K562 (cell line): ENCODE measurements at regions not wholly inside any gene's neighbourhood (a gene's known extent, or its start where the extent isn't known, plus 50 kb on each side); places are given as distances from the start of the nearest gene placed in this dataset.

Experiments
- ATAC-seq: fragments of 200-7000 bp; cut with Tn5 transposase; 3 replicates; pipeline ENCODE4 v1.9.1; 2020; ENCODE audit warnings: moderate library complexity
- BruUV-seq: library from RNA; stranded (reverse); fragments of 400-500 nt; replicated peaks from 2 replicates; lab custom pipeline; 2021; lab: Mats Ljungman, UMichigan
- CTCF ChIA-PET: fragments of 300-600 bp; formaldehyde crosslinking; extraction: SDS; loops from one replicate; lab custom pipeline; 2021; ENCODE audit warnings: low intra/inter-chr PET ratio; lab: Yijun Ruan, JAX
- POLR2A ChIA-PET: fragments of 300-600, 350-650 bp; sonication (Branson Sonifier 250); formaldehyde crosslinking; extraction: SDS; loops from one replicate; lab custom pipeline; 2021; ENCODE audit warnings: antibody characterized with exemption, inconsistent platforms; lab: Yijun Ruan, JAX
- DNase-seq, 4 experiments: peaks; one replicate each; pipeline versions ENCODE4 v3.0.0 to v3.0.0-alpha.2; 2011 to 2018; ENCODE audit warnings: low spot score in 3 of 4, mixed read lengths in 3 of 4; ENCODE audit errors: extremely low read depth in 1 of 4
- FAIRE-seq: peaks from 2 replicates; lab custom pipeline; 2011; peaks lifted over from hg19 to GRCh38; lab: Jason Lieb, UNC
- H2AFZ ChIP-seq: 2 replicates; pipeline ENCODE4 v1.6.0; 2011; ENCODE audit warnings: low read depth, low read length, control low read depth, inconsistent platforms
- H3K27ac ChIP-seq: fragments of 200-600 bp; 3 replicates; pipeline ENCODE4 v1.8.0; 2011; ENCODE audit warnings: low read depth, mild to moderate bottlenecking, control low read depth, inconsistent platforms, low read length, moderate library complexity, mixed read lengths; ENCODE audit errors: extremely low read depth
- H3K27me3 ChIP-seq, 2 experiments: fragments of 300-600 bp in 1 of 2; 2 replicates in 1 of 2; 3 replicates in 1 of 2; pipeline versions ENCODE4 v1.6.0 to v1.8.0; 2011; ENCODE audit warnings: inconsistent platforms in 2 of 2, low read length in 2 of 2, mild to moderate bottlenecking in 1 of 2, mixed read lengths in 1 of 2, moderate library complexity in 1 of 2; ENCODE audit not compliant: control insufficient read depth in 2 of 2, insufficient read depth in 2 of 2
- H3K36me3 ChIP-seq: fragments of 300-600 bp; 3 replicates; pipeline ENCODE4 v1.8.0; 2011; ENCODE audit warnings: mild to moderate bottlenecking, low read length, inconsistent platforms; ENCODE audit not compliant: control insufficient read depth, insufficient read depth
- H3K4me1 ChIP-seq, 2 experiments: fragments of 200-600 bp in 1 of 2; replicated peaks in 1 of 2; 2 replicates in 1 of 2; 3 replicates in 1 of 2; pipeline versions ENCODE4 v1.5.1 to v1.8.0; 2011; ENCODE audit warnings: inconsistent platforms in 2 of 2, low read length in 2 of 2, mild to moderate bottlenecking in 1 of 2, mixed read lengths in 1 of 2, moderate library complexity in 1 of 2; ENCODE audit not compliant: control insufficient read depth in 2 of 2, insufficient read depth in 2 of 2
- H3K4me2 ChIP-seq: 2 replicates; pipeline ENCODE4 v1.6.1; 2011; ENCODE audit warnings: low read length, control low read depth, inconsistent platforms, mixed read lengths; ENCODE audit not compliant: insufficient read depth
- H3K4me3 ChIP-seq: fragments of 200-600 bp; sonication (generic), shearing (Covaris generic); 2 replicates; pipeline ENCODE4 v1.5.1; 2016; ENCODE audit warnings: control low read depth, inconsistent platforms
- H3K79me2 ChIP-seq: fragments of 200-600 bp; 3 replicates; pipeline ENCODE4 v1.8.0; 2011; ENCODE audit warnings: low read length, inconsistent platforms; ENCODE audit not compliant: control insufficient read depth, insufficient read depth
- H3K9ac ChIP-seq, 2 experiments: 2 replicates each; pipeline versions ENCODE4 v1.6.0 to v1.6.1; 2011; ENCODE audit warnings: low read depth in 2 of 2, low read length in 2 of 2, control low read depth in 1 of 2, inconsistent platforms in 1 of 2, mild to moderate bottlenecking in 1 of 2, mixed read lengths in 1 of 2; ENCODE audit not compliant: insufficient read depth in 1 of 2
- H3K9me1 ChIP-seq: one replicate; pipeline ENCODE4 v1.6.0; 2011; ENCODE audit warnings: inconsistent platforms, mild to moderate bottlenecking, low read length, moderate library complexity; ENCODE audit not compliant: control insufficient read depth, insufficient read depth
- H3K9me3 ChIP-seq: replicated peaks from 2 replicates; pipeline ENCODE4 v1.5.1; 2011; ENCODE audit warnings: low read depth, low read length, inconsistent platforms; ENCODE audit not compliant: control insufficient read depth, insufficient read depth
- H4K20me1 ChIP-seq: replicated peaks from 2 replicates; pipeline ENCODE4 v1.6.1; 2011; ENCODE audit warnings: low read length, inconsistent platforms, mixed read lengths; ENCODE audit not compliant: control insufficient read depth, insufficient read depth
- IFI16 ChIP-seq: fragments of 250-450 bp; sonication (Bioruptor Pico); IDR thresholded peaks from 2 replicates; pipeline ENCODE4 v2.1.2; 2022; ENCODE audit warnings: mild to moderate bottlenecking, inconsistent platforms
- KDM5B ChIP-seq: fragments of 200-600 bp; sonication (generic); IDR thresholded peaks from 2 replicates; pipeline ENCODE4 v1.6.1; 2012; ENCODE audit warnings: low read depth, mild to moderate bottlenecking, moderate library complexity, low read length, control low read depth, inconsistent platforms; ENCODE audit not compliant: insufficient replicate concordance
- MBD2 ChIP-seq: sonication (generic); IDR thresholded peaks from 2 replicates; pipeline ENCODE4 v1.6.1; 2016; ENCODE audit warnings: low read depth, borderline replicate concordance
- POLR2A ChIP-seq: fragments of 450-650 bp; conservative IDR thresholded peaks from 2 replicates; pipeline ENCODE4 v1.6.1; 2016
- ZFPM2 ChIP-seq: fragments of 250-450 bp; sonication (Bioruptor Pico); IDR thresholded peaks from 2 replicates; pipeline ENCODE4 v1.5.1; 2022; ENCODE audit warnings: mild to moderate bottlenecking
- ZFX ChIP-seq: sonication (generic); formaldehyde crosslinking; IDR thresholded peaks from 2 replicates; pipeline ENCODE4 v1.8.0; 2022; ENCODE audit warnings: mild to moderate bottlenecking, missing genetic modification reagents, moderate library complexity
- WGBS: fragments of 100-300 bp; shearing (Covaris generic); methylation state at CpG from one replicate; pipeline ENCODE4 v1.1.6; 2016; ENCODE audit warnings: low coverage, mixed read lengths; ENCODE audit not compliant: insufficient coverage; ENCODE audit errors: missing lambda C conversion rate; 5-methylcytosine and 5-hydroxymethylcytosine counted together
- in situ Hi-C: fragments of 300-500 bp; cut with MboI; formaldehyde crosslinking; loops from 4 replicates; pipeline ENCODE4 v1.15.0; 2018; ENCODE audit warnings: inconsistent platforms, mixed read lengths
- intact Hi-C: fragments of 100-400 bp; cut with micrococcal nuclease; formaldehyde crosslinking; loops from 2 replicates; pipeline ENCODE4 v1.14.2; 2022
- TF ChIP-seq, protein P1 (sequence below), 2 experiments: fragments of 450-650 bp; IDR thresholded peaks; 2 replicates each; pipeline ENCODE4 v1.6.1; 2018; ENCODE audit warnings: mild to moderate bottlenecking in 2 of 2, low read depth in 1 of 2; ENCODE audit not compliant: partially characterized antibody in 2 of 2

DNA sequence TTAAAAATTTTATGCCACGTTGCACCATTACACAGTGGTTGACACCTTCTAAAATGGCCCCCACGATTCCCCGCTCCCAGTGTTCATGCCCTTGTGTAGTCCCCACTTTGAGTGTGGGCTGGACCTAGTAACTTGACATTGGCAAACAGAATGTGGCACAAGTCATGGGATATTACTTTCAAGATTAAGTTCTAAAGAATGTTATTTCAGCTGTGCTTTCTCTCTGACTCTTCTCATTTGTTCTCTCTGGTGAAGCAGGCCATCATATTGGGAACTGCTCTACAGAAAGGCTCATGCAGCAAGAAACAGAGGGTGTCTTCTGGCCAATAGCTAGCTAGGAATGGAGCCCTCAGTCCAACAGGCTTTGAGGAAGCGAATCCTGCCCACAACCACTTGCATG lies 67.1 kb downstream of the ATXN3L start:
- H3K9ac ChIP-seq = no peak overlapping the region
- H3K27ac ChIP-seq = no peak overlapping the region
- ChIA-PET POLR2A (interaction anchor here (2.4 kb wide), 1 partner anchor 13 kb away, joined by 8 read pairs; no protein-coding TSS in a partner anchor), CTCF (no interaction called here)
- BruUV-seq = no TSS peak
- no peak overlapping the region for H3K4me2 ChIP-seq
- WGBS = 50% methylated on average over 2 of the region's 4 CpGs
- in situ Hi-C loops = no loop called here
- peaks cover 0 to 24% of the 10 kb centered on the region in 2 experiments; a peak in 3 of 5 replicates for H3K4me1 ChIP-seq
- H3K9me3 ChIP-seq = peaks cover 8% of the 10 kb centered on the region
- no peak for FAIRE-seq
- H3K9me1 ChIP-seq = no peaks in the 10 kb centered on the region
- no peak for TF ChIP-seq ZFPM2 (CRISPR knock-in tag)
- no peak for TF ChIP-seq ZFX
- no peak for TF ChIP-seq POLR2A
- TF ChIP-seq MBD2 = no peak
- TF ChIP-seq, protein P1, sequence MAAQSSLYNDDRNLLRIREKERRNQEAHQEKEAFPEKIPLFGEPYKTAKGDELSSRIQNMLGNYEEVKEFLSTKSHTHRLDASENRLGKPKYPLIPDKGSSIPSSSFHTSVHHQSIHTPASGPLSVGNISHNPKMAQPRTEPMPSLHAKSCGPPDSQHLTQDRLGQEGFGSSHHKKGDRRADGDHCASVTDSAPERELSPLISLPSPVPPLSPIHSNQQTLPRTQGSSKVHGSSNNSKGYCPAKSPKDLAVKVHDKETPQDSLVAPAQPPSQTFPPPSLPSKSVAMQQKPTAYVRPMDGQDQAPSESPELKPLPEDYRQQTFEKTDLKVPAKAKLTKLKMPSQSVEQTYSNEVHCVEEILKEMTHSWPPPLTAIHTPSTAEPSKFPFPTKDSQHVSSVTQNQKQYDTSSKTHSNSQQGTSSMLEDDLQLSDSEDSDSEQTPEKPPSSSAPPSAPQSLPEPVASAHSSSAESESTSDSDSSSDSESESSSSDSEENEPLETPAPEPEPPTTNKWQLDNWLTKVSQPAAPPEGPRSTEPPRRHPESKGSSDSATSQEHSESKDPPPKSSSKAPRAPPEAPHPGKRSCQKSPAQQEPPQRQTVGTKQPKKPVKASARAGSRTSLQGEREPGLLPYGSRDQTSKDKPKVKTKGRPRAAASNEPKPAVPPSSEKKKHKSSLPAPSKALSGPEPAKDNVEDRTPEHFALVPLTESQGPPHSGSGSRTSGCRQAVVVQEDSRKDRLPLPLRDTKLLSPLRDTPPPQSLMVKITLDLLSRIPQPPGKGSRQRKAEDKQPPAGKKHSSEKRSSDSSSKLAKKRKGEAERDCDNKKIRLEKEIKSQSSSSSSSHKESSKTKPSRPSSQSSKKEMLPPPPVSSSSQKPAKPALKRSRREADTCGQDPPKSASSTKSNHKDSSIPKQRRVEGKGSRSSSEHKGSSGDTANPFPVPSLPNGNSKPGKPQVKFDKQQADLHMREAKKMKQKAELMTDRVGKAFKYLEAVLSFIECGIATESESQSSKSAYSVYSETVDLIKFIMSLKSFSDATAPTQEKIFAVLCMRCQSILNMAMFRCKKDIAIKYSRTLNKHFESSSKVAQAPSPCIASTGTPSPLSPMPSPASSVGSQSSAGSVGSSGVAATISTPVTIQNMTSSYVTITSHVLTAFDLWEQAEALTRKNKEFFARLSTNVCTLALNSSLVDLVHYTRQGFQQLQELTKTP (IDR thresholded peaks at IDR 0.05; ENCODE audit: low read depth in 1 of 2, partially characterized antibody in 2 of 2) = no peak
- TF ChIP-seq IFI16 (CRISPR knock-in tag) = no peak
- TF ChIP-seq KDM5B = no peak
- TF ChIP-seq, all 486 proteins: peak for 0
- H4K20me1 ChIP-seq = no peaks in the 10 kb centered on the region
- intact Hi-C loops = no loop called here
- DNase-seq (no peak), ATAC-seq (no peak)
- no peak overlapping the region for H3K4me3 ChIP-seq
- no peaks in the 10 kb centered on the region; the same call in 2 of the 3 replicates for H3K36me3 ChIP-seq
- no peak overlapping the region for H2AFZ ChIP-seq
- no peaks in the 10 kb centered on the region for H3K79me2 ChIP-seq
- no peaks in the 10 kb centered on the region for H3K27me3 ChIP-seq
